Upper lobe of left lung (tissue), 4 donors: ENCODE measurements at regions not wholly inside any gene's neighbourhood (a gene's known extent, or its start where the extent isn't known, plus 50 kb on each side); places are given as distances from the start of the nearest gene placed in this dataset.

Experiments
- CTCF ChIP-seq, 6 experiments: fragments of 450-650 bp in 4 of 6; fragments of 200-600 bp in 2 of 6; sonication (generic) in 2 of 6; IDR thresholded peaks; one replicate each; pipeline ENCODE4 v1.5.1; 2016 to 2019; ENCODE audit warnings: antibody characterized with exemption in 6 of 6
- EP300 ChIP-seq, 4 donors: sonication (generic); formaldehyde crosslinking; IDR thresholded peaks; one replicate each; pipeline ENCODE4 v1.5.1; 2017; ENCODE audit warnings: antibody characterized with exemption in 4 of 4, control low read depth in 2 of 4
- POLR2A ChIP-seq, 4 donors: fragments of 450-650 bp; IDR thresholded peaks; one replicate each; pipeline ENCODE4 v1.5.1; 2016 to 2017; ENCODE audit warnings: antibody characterized with exemption in 4 of 4, mild to moderate bottlenecking in 2 of 4

GRCh38 chr3:178090899-178091298 lies 445.3 kb upstream of the KCNMB2 start:
- TF ChIP-seq CTCF (IDR thresholded peaks at IDR 0.05) (no peak), POLR2A (IDR thresholded peaks at IDR 0.05) (no peak), EP300 (IDR thresholded peaks at IDR 0.05) (no peak)
